Ovary (tissue), 3 donors: ENCODE measurements at regions not wholly inside any gene's neighbourhood (a gene's known extent, or its start where the extent isn't known, plus 50 kb on each side); places are given as distances from the start of the nearest gene placed in this dataset.
"Not testable (repeated sequence)": the region's sequence is repeated elsewhere in the genome, so short reads cannot be mapped to it uniquely, and the experiment has no call there.

Source experiments
- CTCF ChIP-seq, 3 donors: fragments of 450-650 bp in 2 of 3; fragments of 200-600 bp in 1 of 3; IDR thresholded peaks; one replicate each; pipeline versions ENCODE4 v1.5.1 to v1.8.0; 2016 to 2022; ENCODE audit warnings: antibody characterized with exemption in 3 of 3, mild to moderate bottlenecking in 1 of 3
- POLR2A ChIP-seq: fragments of 450-650 bp; IDR thresholded peaks from one replicate; pipeline ENCODE4 v1.6.1; 2017; ENCODE audit warnings: antibody characterized with exemption, mild to moderate bottlenecking, moderate library complexity
- donor health status: DM: no; HTN: no; CAD: no.

- not testable (repeated sequence) for TF ChIP-seq CTCF (IDR thresholded peaks at IDR 0.05); POLR2A
These were observed 142.3 kb upstream of the NTRK2 start for GRCh38 chr9:84527060-84527720.
